H1 (cell line): ENCODE measurements at regions not wholly inside any gene's neighbourhood (a gene's known extent, or its start where the extent isn't known, plus 50 kb on each side); places are given as distances from the start of the nearest gene placed in this dataset.

Source experiments
- NANOG ChIP-seq: IDR thresholded peaks from 2 replicates; pipeline ENCODE4 v1.6.1; 2011; ENCODE audit warnings: low read length, low read depth, mild to moderate bottlenecking, inconsistent platforms; ENCODE audit not compliant: insufficient read depth, poor library complexity, severe bottlenecking
- NRF1 ChIP-seq: IDR thresholded peaks from 2 replicates; pipeline ENCODE4 v1.6.1; 2011; ENCODE audit warnings: mild to moderate bottlenecking, low read depth, low read length, improper control_type of control experiment
- SIN3A ChIP-seq, 2 experiments: IDR thresholded peaks in 1 of 2; conservative IDR thresholded peaks in 1 of 2; 2 replicates each; pipeline ENCODE4 v1.6.1; 2011 to 2012; ENCODE audit warnings: low read length in 2 of 2, improper control_type of control experiment in 1 of 2, low read depth in 1 of 2, mild to moderate bottlenecking in 1 of 2
- TBP ChIP-seq: IDR thresholded peaks from 2 replicates; pipeline ENCODE4 v1.6.1; 2011; ENCODE audit warnings: low read depth, low read length, improper control_type of control experiment

DNA sequence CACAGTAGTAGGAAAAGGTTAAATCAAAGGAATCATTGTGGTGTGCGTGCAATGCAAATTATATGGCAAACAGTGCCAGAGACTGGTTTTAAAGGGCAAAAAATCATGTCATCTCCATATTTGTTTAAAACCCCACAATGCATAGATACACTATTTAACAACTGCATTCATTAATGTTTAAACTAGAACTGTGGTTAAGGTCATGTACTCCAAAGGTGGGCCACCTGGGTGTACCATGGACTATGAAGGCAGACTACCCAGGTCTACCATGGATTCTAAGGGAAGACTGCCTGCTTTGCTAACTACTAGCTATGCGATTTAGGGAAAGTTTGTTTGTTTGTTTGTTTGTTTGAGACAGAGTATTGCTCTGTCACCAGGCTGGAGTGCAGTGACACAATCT lies 356.3 kb downstream of the ZEB2 start (continued):
- TF ChIP-seq NANOG = no peak
- TF ChIP-seq NRF1 = no peak
- TF ChIP-seq SIN3A (conservative IDR thresholded peaks at IDR 0.05 in 1 of 2, IDR thresholded peaks at IDR 0.05 in 1 of 2; ENCODE audit: low read depth in 1 of 2, low read length in 2 of 2) = no peak
- no peak for TF ChIP-seq TBP
